ENCODE measurements at regions not wholly inside any gene's neighbourhood (a gene's known extent, or its start where the extent isn't known, plus 50 kb on each side); places are given as distances from the start of the nearest gene placed in this dataset.

GRCh38 chr4:14910411-14910810, 91.9 kb upstream of the CPEB2 start (continued):
- TF ChIP-seq, protein P1, sequence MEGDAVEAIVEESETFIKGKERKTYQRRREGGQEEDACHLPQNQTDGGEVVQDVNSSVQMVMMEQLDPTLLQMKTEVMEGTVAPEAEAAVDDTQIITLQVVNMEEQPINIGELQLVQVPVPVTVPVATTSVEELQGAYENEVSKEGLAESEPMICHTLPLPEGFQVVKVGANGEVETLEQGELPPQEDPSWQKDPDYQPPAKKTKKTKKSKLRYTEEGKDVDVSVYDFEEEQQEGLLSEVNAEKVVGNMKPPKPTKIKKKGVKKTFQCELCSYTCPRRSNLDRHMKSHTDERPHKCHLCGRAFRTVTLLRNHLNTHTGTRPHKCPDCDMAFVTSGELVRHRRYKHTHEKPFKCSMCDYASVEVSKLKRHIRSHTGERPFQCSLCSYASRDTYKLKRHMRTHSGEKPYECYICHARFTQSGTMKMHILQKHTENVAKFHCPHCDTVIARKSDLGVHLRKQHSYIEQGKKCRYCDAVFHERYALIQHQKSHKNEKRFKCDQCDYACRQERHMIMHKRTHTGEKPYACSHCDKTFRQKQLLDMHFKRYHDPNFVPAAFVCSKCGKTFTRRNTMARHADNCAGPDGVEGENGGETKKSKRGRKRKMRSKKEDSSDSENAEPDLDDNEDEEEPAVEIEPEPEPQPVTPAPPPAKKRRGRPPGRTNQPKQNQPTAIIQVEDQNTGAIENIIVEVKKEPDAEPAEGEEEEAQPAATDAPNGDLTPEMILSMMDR (IDR thresholded peaks at IDR 0.05; ENCODE audit: control extremely low read depth in 1 of 3, insufficient read depth in 1 of 3, low read depth in 1 of 3, low read length in 3 of 3): no peak
- no peak for TF ChIP-seq NRF1 (IDR thresholded peaks at IDR 0.05; ENCODE audit: low read depth, low read length)
- TF ChIP-seq TCF12 (IDR thresholded peaks at IDR 0.05; ENCODE audit: low read depth, low read length): no peak
- no peak for TF ChIP-seq SIRT6 (IDR thresholded peaks at IDR 0.05; ENCODE audit: low read length)
- TF ChIP-seq POLR2A (IDR thresholded peaks at IDR 0.05; ENCODE audit: control extremely low read depth in 1 of 2, low read depth in 2 of 2, low read length in 2 of 2): no peak
- TF ChIP-seq CHD2 (IDR thresholded peaks at IDR 0.05; ENCODE audit: low read length): no peak
- TF ChIP-seq SIX5 (IDR thresholded peaks at IDR 0.05; ENCODE audit: low read depth, low read length): no peak

Measured in H1 (cell line).